SK-N-MC (cell line): ENCODE measurements at regions not wholly inside any gene's neighbourhood (a gene's known extent, or its start where the extent isn't known, plus 50 kb on each side); places are given as distances from the start of the nearest gene placed in this dataset.

ENCODE experiments used
- EZH2 ChIP-seq: fragments of 200-600 bp; sonication (generic); IDR thresholded peaks from one replicate; pipeline ENCODE4 v1.6.1; 2017; ENCODE audit warnings: antibody characterized with exemption
- POLR2AphosphoS5 ChIP-seq: IDR thresholded peaks from 2 replicates; pipeline ENCODE4 v1.6.1; 2012; ENCODE audit warnings: mild to moderate bottlenecking, low read depth, low read length, borderline replicate concordance

- no peak for TF ChIP-seq EZH2
- no peak for TF ChIP-seq POLR2AphosphoS5
Measured at GRCh38 chr3:26560081-26560480, 62.5 kb upstream of the LRRC3B start.
